ENCODE measurements at regions not wholly inside any gene's neighbourhood (a gene's known extent, or its start where the extent isn't known, plus 50 kb on each side); places are given as distances from the start of the nearest gene placed in this dataset.

DNA sequence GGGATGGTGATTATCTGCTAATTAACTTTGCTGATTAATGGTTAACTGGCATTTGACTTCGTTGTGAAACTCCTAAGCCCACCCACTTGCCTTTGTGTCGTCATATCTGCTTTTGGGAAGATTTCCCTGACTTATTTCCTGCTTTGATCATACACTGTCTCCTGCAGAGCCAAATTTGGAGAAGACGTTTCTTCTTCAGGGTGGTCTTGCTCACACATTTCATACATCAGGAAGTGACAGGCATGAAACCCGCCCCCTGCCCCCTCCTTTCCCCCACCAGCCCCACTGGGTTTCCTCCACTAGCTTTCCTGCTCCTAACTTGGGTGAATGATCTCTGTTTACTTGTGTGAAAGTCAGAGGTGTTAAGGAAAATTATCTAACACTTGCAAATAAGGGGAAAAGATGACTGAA lies 300.1 kb downstream of the TSN start:
- no peak overlapping the region for H3K4me3 Mint-ChIP-seq (ENCODE audit: unreplicated experiment)
- peaks cover 9% of the 10 kb centered on the region for H3K4me1 Mint-ChIP-seq (ENCODE audit: unreplicated experiment)
- no peak for DNase-seq (ENCODE audit: low spot score)
- no peaks in the 10 kb centered on the region for H3K9me3 Mint-ChIP-seq (ENCODE audit: unreplicated experiment)
- no peak overlapping the region for H3K27ac Mint-ChIP-seq (ENCODE audit: unreplicated experiment)
- TF ChIP-seq, protein P1, sequence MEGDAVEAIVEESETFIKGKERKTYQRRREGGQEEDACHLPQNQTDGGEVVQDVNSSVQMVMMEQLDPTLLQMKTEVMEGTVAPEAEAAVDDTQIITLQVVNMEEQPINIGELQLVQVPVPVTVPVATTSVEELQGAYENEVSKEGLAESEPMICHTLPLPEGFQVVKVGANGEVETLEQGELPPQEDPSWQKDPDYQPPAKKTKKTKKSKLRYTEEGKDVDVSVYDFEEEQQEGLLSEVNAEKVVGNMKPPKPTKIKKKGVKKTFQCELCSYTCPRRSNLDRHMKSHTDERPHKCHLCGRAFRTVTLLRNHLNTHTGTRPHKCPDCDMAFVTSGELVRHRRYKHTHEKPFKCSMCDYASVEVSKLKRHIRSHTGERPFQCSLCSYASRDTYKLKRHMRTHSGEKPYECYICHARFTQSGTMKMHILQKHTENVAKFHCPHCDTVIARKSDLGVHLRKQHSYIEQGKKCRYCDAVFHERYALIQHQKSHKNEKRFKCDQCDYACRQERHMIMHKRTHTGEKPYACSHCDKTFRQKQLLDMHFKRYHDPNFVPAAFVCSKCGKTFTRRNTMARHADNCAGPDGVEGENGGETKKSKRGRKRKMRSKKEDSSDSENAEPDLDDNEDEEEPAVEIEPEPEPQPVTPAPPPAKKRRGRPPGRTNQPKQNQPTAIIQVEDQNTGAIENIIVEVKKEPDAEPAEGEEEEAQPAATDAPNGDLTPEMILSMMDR (IDR thresholded peaks at IDR 0.05; ENCODE audit: unreplicated experiment) = no peak
- H3K27me3 Mint-ChIP-seq (ENCODE audit: unreplicated experiment) = peaks cover 5% of the 10 kb centered on the region
- H3K36me3 Mint-ChIP-seq (ENCODE audit: low read depth, unreplicated experiment) = peaks cover 9% of the 10 kb centered on the region

DNA sequence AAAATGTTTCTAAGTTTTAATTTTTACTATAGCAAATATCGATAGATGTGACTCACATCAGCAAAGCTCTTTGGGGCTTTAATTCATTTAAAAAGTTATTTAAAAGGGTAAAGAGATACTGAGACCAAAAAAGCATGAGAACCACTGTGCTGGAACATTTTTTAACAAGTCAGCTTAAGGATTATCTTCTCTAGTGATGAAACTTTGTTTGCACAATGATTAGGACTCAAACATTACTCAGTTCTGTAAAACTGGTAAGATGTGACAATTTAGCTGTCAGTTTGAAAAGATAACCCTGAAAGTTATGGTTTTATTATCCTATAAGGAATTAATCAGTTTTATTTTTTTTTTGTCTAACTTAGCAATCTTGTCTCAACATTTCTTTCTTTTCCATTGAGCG lies 301.4 kb downstream of the TSN start:
- Mint-ChIP-seq H3K27me3 (ENCODE audit: unreplicated experiment) (peaks cover 5% of the 10 kb centered on the region), H3K4me3 (ENCODE audit: unreplicated experiment) (no peak overlapping the region), H3K36me3 (ENCODE audit: low read depth, unreplicated experiment) (peaks cover 9% of the 10 kb centered on the region), H3K4me1 (ENCODE audit: unreplicated experiment) (peaks cover 9% of the 10 kb centered on the region), H3K27ac (ENCODE audit: unreplicated experiment) (no peak overlapping the region), H3K9me3 (ENCODE audit: unreplicated experiment) (no peaks in the 10 kb centered on the region)
- TF ChIP-seq, protein P1 (IDR thresholded peaks at IDR 0.05; ENCODE audit: unreplicated experiment) = no peak
- no peak for DNase-seq (ENCODE audit: low spot score)

DNA sequence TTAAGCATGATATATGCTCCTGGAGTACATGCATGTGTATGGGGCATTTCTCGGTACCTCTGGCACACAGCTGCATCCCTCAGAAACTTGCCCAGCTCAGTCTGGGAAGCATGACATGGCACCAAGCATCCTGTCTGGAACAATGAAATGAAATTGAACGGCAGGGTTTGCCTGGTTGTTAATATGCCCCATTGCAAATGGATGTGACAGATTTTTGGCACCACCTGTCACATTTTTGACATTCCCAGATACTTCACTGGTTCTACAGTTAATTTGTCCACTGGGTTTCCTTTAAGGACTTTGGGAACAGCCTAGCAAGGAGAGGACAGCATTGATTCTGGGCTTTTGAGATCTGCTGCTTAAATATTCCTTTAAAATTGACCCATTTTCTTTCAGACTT lies 305.8 kb downstream of the TSN start:
- no peak overlapping the region for H3K27ac Mint-ChIP-seq (ENCODE audit: unreplicated experiment)
- TF ChIP-seq, protein P1 (IDR thresholded peaks at IDR 0.05; ENCODE audit: unreplicated experiment) = no peak
- no peaks in the 10 kb centered on the region for H3K36me3 Mint-ChIP-seq (ENCODE audit: low read depth, unreplicated experiment)
- no peak for DNase-seq (ENCODE audit: low spot score)
- H3K9me3 Mint-ChIP-seq (ENCODE audit: unreplicated experiment) = no peaks in the 10 kb centered on the region
- no peaks in the 10 kb centered on the region for H3K4me1 Mint-ChIP-seq (ENCODE audit: unreplicated experiment)
- H3K4me3 Mint-ChIP-seq (ENCODE audit: unreplicated experiment) = no peak overlapping the region
- no peaks in the 10 kb centered on the region for H3K27me3 Mint-ChIP-seq (ENCODE audit: unreplicated experiment)

DNA sequence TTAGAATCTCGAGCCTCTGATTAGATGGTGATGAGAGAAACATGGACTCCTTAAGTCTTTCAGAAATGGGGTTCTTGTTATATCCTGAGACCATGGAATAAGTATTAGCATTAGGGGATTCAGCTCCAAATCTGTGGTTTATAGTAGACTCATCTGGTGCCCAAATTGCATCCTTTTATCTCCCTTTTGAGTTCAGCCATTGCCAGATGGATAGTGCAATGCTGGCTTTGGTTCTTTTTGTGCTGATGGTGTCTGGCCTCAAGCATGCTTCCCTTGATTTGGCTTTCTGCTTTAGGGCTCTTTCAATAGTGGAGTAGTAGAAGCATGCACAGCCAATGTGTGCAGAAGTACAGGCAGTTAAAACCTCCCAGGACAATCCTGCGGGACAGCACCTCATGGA lies 306.4 kb downstream of the TSN start:
- TF ChIP-seq, protein P1 (IDR thresholded peaks at IDR 0.05; ENCODE audit: unreplicated experiment) = no peak
- Mint-ChIP-seq H3K4me3 (ENCODE audit: unreplicated experiment) (no peak overlapping the region), H3K4me1 (ENCODE audit: unreplicated experiment) (no peaks in the 10 kb centered on the region), H3K9me3 (ENCODE audit: unreplicated experiment) (no peaks in the 10 kb centered on the region), H3K27ac (ENCODE audit: unreplicated experiment) (no peak overlapping the region), H3K27me3 (ENCODE audit: unreplicated experiment) (no peaks in the 10 kb centered on the region), H3K36me3 (ENCODE audit: low read depth, unreplicated experiment) (no peaks in the 10 kb centered on the region)
- no peak for DNase-seq (ENCODE audit: low spot score)

DNA sequence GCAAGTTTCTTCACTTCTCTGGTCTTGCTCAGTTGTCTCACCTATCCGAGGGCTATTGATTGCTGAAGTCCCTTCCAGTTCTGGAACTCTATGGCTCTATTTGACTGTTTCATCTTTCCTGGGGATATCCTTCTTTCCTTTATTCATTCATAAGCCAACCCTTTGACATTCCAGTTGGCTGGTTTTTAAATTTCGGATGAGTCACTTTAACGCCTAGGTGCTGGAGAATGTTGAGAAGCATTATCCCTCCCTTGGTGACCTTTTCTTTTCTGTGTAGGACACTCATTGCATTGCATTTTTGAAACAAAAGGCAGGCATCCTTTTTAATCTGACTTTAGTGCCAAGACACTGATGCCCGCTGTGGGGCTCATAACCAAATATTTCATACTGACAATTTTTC lies 307.1 kb downstream of the TSN start:
- Mint-ChIP-seq H3K27me3 (ENCODE audit: unreplicated experiment) (no peaks in the 10 kb centered on the region), H3K36me3 (ENCODE audit: low read depth, unreplicated experiment) (no peaks in the 10 kb centered on the region), H3K27ac (ENCODE audit: unreplicated experiment) (no peak overlapping the region), H3K4me1 (ENCODE audit: unreplicated experiment) (no peaks in the 10 kb centered on the region), H3K4me3 (ENCODE audit: unreplicated experiment) (no peak overlapping the region), H3K9me3 (ENCODE audit: unreplicated experiment) (no peaks in the 10 kb centered on the region)
- TF ChIP-seq, protein P1 (IDR thresholded peaks at IDR 0.05; ENCODE audit: unreplicated experiment) = no peak
- no peak for DNase-seq (ENCODE audit: low spot score)

All from endothelial cell (in vitro differentiated cells).